ENCODE measurements at regions not wholly inside any gene's neighbourhood (a gene's known extent, or its start where the extent isn't known, plus 50 kb on each side); places are given as distances from the start of the nearest gene placed in this dataset.
"Not testable (repeated sequence)": the region's sequence is repeated elsewhere in the genome, so short reads cannot be mapped to it uniquely, and the experiment has no call there.

GRCh38 chr14:53742233-53742620, 214.4 kb downstream of the BMP4 start:
- DNase-seq (ENCODE audit: low read depth): no peak

GRCh38 chr14:53741479-53742232, 215.0 kb downstream of the BMP4 start:
- DNase-seq (ENCODE audit: low read depth): peak; percentile 66

- DNase-seq (ENCODE audit: low read depth): no peak
Measured at GRCh38 chr14:53740570-53740969, 216.1 kb downstream of the BMP4 start.

- no peak for DNase-seq (ENCODE audit: low read depth)
Measured at GRCh38 chr14:53735916-53736315, 220.7 kb downstream of the BMP4 start.

GRCh38 chr14:53723221-53723620, 233.4 kb downstream of the BMP4 start:
- no peak for DNase-seq (ENCODE audit: low read depth)

- DNase-seq (ENCODE audit: low read depth): no peak
Measured at GRCh38 chr14:53719536-53719935, 237.1 kb downstream of the BMP4 start.

- no peak for DNase-seq (ENCODE audit: low read depth)
Measured at GRCh38 chr14:53716578-53716977, 240.0 kb downstream of the BMP4 start.

GRCh38 chr14:53715193-53715721, 241.4 kb downstream of the BMP4 start:
- peak; percentile 29 for DNase-seq (ENCODE audit: low read depth)

- DNase-seq (ENCODE audit: low read depth): no peak
Measured at GRCh38 chr14:53714495-53715192, 242.0 kb downstream of the BMP4 start.

- DNase-seq (ENCODE audit: low read depth): not testable (repeated sequence)
Measured at GRCh38 chr14:53712901-53713300, 243.7 kb downstream of the BMP4 start.

- DNase-seq (ENCODE audit: low read depth): no peak
Measured at GRCh38 chr14:53711205-53711604, 245.4 kb downstream of the BMP4 start.

GRCh38 chr14:53710615-53711014, 246.0 kb downstream of the BMP4 start:
- no peak for DNase-seq (ENCODE audit: low read depth)

GRCh38 chr14:53709381-53709780, 247.2 kb downstream of the BMP4 start:
- DNase-seq (ENCODE audit: low read depth): no peak

- no peak for DNase-seq (ENCODE audit: low read depth)
Measured at GRCh38 chr14:53703457-53703856, 253.2 kb downstream of the BMP4 start.

- DNase-seq (ENCODE audit: low read depth): no peak
Measured at GRCh38 chr14:53701108-53701875, 255.3 kb downstream of the BMP4 start.

GRCh38 chr14:53696217-53696965, 260.2 kb downstream of the BMP4 start:
- no peak for DNase-seq (ENCODE audit: low read depth)

- no peak for DNase-seq (ENCODE audit: low read depth)
Measured at GRCh38 chr14:53695692-53696214, 260.9 kb downstream of the BMP4 start.

- no peak for DNase-seq (ENCODE audit: low read depth)
Measured at GRCh38 chr14:53692885-53693284, 263.7 kb downstream of the BMP4 start.

- no peak for DNase-seq (ENCODE audit: low read depth)
Measured at GRCh38 chr14:53692451-53692850, 264.2 kb downstream of the BMP4 start.

- no peak for DNase-seq (ENCODE audit: low read depth)
Measured at GRCh38 chr14:53683229-53683628, 273.4 kb downstream of the BMP4 start.

- no peak for DNase-seq (ENCODE audit: low read depth)
Measured at GRCh38 chr14:53672526-53672925, 284.1 kb downstream of the BMP4 start.

GRCh38 chr14:53670701-53671100, 285.9 kb downstream of the BMP4 start:
- DNase-seq (ENCODE audit: low read depth): peak; percentile 51

All from fibroblast of gingiva (primary cell).